HG02840 (cell line): ENCODE measurements at regions not wholly inside any gene's neighbourhood (a gene's known extent, or its start where the extent isn't known, plus 50 kb on each side); places are given as distances from the start of the nearest gene placed in this dataset.
"Not testable (repeated sequence)": the region's sequence is repeated elsewhere in the genome, so short reads cannot be mapped to it uniquely, and the experiment has no call there.

ENCODE experiments used
- ATAC-seq: cut with Tn5 transposase; IDR thresholded peaks from one replicate; pipeline ENCODE4 v1.9.1; 2021; ENCODE audit warnings: mild to moderate bottlenecking, moderate library complexity, moderate number of reproducible peaks; ENCODE audit not compliant: unreplicated experiment, low FRiP score

DNA sequence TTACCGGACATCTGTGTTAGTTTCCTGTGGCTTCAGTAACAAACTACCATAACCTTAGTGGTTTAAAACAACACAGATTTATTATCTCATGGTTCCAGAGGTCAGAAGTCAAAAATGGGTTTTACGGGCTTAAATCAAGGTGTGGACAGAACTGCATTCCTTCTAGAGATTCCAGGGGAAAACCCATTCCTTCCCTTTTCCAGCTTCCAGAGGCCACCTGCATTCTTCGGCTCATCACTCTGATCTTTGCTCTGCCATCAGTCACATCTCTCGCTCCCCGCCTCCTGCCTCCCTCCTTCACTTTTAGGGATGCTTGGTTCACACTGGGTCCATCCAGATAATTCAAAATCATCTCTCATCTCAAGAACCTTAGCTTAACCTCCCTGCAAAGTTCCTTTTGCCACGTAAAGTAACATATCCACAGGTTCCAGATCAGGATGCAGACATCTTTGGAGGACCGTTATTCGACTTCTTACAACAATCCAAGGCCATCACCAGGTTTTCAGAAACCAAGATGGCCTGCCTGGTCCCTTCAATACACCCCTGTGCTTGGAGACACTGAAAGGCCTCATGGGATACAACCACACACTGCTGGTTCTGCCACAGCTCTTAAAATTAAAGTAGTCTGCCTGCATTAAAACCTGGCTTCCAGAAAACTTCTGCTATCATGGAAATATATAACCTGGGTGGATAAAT lies 225.9 kb upstream of the MYO3A start:
- no peak for ATAC-seq

DNA sequence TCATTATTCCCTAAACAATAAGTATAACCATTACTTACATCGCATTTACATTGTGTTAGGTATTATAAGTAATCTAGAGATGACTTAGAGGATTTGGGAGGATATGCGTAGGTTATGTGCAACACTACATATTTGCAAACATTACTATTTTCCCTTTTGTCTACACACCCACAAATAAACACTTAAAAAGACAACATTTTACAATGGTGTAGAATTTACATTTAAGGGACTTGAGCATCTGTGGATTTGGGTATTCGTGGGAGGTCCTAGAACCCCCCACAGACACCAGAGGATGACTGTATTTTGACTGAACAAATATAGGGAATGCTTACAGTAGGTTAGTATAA lies 220.2 kb upstream of the MYO3A start:
- no peak for ATAC-seq

DNA sequence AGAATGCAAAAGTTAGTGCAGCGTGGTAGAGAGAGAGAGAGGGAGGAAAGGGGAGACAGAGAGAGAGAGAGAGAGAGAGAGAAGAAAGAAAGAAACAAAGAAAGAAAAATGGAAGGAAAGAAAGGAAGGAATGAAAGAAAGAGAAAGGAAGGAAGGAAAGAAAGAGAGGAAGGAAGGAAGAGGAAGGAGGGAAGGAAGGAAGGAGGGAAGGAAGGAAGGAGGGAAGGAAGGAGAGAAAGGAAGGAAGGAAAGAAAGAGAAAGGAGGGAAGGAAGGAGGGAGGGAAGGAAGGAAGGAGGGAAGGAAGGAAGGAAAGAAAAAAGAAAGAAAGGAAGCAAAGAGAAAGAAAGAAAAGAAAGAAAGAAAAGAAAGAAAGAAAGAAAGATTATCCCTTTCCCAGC lies 209.8 kb upstream of the MYO3A start:
- ATAC-seq: no peak

DNA sequence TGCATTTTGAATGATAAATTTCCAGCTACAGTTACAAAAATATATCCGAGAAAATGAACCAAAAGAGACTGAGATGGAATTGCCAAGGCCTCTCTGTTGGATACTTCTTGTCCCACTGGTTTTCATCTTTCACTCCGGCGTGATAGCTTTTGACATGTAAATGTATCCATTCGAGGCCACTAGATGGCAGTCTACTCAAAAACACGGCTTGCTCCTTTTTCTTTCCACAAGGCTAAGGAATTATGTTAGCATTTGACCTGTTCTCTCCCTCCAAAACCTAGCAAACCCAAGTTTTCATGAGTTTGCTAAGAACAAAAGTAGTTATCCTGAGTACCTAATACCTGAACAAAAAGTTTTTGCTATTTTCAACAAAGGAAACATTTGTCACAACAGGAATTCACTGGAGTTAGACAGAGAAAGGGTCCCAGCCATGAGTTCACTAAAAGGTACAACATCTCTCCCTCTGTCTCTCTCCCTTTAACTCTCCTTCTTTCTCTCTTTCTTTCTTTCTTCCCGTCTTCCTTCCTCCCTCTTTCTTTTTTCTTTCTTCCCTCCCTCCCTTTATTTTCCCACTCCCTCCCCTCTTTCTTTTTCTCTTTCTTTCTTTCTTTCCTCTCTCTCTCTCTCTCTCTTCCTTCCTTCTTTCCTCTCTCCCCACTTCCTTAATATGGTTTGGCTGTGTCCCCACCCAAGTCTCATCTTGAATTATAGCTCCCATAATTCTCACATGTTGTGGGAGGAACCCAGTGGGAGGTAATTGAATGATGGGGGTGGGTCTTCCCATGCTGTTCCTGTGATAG lies 207.9 kb upstream of the MYO3A start:
- no peak for ATAC-seq

DNA sequence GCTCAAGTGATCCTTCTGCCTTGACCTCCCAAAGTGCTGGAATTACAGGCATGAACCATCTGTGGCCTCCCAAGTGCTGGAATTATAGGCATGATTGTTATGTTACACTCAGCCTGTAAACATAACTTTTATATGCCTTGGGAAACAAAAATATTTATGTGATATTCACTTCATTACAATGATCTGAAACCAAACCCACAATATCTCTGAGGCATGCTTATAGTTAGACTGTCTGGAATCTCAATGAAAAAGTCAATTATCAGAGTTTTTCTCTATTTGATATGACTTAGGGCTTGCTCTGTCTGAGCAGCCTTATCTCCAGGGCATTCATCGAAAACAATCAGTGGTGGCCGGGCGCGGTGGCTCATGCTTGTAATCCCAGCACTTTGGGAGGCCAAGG lies 195.3 kb upstream of the MYO3A start:
- no peak for ATAC-seq

DNA sequence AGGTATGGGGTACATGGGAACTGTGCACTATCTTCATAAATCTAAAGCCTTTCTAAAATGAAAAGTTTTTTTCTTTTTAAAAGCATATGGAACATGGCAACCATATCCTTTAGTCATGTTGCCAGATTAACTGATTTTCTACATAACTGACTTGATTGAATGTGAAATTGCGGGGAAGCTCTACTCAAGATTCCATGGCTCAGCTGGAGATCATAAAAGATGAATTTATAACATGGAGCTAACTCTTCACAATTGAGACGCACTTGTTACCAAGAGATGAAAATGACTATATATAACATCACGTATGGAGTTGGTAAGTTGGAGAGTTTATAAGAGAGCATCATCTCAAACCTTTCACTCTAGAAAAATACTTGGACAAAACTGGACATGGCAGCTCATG lies 190.2 kb upstream of the MYO3A start:
- ATAC-seq: no peak

DNA sequence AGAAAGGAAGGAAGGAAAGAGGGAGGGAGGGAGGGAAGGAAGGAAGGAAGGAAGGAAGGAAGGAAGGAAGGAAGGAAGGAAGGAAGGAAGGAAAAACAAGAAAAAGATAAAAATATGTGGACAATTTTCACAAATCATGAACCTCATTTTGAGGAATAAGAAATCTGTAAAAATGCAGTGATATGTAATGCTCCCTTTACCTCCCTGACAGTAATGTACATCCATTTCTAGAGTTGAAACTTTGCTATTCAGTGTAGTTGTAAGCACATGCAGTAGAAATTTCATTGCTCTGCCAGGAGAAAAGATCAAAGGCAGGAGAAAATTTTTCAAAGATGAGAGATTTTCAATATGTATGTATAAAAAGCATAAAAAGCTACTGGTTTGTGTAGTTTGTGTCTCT lies 189.5 kb upstream of the MYO3A start:
- ATAC-seq: no peak

DNA sequence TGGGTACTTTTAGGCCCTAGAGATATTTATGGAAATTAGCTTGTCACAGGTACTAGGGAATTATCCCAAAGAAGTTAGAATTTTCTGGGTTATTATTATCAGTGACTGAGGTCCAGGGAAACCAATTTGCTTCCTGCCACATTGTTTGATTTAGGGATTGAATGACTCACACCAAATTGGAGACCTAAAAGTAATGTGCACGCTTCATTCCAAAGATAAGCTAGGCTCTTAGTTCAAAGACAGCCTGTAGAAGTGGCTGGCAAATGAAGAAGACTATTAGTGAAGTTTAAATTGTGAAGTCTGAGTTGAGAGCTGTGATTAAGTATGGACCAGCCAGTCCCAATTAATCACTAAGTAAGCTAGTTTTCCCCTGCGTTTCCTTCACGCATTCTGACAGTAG lies 188.1 kb upstream of the MYO3A start:
- no peak for ATAC-seq

DNA sequence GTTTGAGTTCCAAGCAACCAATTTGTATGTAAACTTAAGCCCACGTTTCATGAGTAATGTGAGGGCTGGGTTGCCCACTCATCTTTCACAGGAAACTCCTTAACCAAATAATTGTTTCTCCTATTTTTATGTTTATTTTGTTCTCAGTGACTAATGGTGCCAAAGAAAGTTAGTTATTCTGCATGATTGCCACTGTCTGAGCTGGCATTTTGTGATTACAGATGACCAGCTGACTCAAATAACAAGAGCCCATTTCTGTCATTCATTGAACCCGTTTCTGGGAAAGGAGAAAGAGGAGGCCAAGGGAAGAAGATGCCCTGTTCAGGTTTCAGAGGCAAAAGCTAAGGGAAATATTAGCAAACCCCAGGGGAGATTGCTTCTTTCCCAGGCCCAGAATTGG lies 186.9 kb upstream of the MYO3A start:
- ATAC-seq: no peak

DNA sequence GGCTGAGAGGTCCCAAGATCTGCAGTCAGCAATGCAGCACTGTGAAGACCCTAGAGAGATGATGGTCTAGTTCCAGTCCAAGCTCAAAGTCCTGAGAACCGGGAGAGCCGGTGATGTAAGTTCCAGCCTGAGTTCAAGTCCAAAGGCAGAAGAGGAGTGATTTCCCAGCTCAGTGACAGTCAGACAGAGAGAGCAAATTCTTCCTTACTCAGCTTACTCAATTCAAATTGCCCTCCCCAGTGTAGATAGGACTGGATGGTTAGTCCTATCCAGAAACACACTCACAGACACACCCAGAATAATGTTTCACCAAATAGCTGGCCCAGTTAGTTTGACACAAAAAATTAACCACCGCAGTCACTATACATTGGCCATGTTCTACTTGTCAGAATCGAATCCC lies 185.5 kb upstream of the MYO3A start:
- no peak for ATAC-seq

DNA sequence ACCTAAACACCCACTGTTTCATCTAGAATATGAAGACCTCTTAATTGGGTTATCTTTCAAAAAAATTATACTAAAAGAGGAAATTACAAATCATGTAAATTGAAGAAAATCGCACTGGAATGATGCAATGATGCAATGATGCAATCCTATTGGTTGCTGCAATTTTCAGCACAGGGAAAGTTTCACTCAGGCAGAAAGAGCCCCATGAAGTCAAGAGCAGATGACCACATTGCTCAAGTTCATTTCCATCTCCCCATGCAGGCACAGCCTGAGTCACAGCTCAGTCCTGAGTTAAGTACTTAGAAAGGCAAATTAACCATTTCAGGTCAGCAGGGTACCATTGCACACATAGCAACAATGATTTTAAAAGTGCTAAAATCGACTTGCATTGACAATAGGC lies 180.3 kb upstream of the MYO3A start:
- no peak for ATAC-seq

DNA sequence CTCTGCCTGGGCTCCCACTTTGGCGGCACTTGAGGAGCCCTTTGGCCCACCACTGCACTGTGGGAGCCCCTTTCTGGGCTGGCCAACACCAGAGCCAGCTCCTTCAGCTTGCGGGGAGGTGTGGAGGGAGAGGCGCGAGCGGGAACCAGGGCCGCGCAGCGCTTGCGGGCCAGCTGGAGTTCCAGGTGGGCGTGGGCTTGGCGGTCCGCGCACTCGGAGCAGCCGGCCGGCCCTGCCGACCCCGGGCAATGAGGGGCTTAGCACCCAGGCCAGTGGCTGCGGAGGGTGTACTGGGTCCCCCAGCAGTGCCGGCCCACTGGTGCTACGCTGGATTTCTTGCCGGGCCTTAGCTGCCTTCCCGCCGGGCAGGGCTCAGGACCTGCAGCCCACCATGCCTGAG lies 178.2 kb upstream of the MYO3A start:
- ATAC-seq: not testable (repeated sequence)

DNA sequence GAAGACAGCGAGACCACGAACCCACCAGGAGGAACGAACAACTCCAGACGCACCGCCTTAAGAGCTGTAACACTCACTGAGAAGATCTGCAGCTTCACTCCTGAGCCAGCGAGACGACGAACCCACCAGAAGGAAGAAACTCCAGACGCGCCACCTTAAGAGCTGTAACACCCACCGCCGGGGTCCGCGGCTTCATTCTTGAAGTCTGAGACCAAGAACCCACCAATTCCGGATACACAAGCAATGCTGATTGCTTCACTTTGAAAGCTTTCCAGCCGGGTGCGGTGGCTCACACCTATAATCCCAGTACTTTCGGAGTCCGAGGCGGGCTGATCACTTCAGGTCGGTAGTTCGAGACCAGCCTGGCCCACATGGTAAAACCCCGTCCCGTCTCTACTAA lies 177.2 kb upstream of the MYO3A start:
- ATAC-seq: no peak

DNA sequence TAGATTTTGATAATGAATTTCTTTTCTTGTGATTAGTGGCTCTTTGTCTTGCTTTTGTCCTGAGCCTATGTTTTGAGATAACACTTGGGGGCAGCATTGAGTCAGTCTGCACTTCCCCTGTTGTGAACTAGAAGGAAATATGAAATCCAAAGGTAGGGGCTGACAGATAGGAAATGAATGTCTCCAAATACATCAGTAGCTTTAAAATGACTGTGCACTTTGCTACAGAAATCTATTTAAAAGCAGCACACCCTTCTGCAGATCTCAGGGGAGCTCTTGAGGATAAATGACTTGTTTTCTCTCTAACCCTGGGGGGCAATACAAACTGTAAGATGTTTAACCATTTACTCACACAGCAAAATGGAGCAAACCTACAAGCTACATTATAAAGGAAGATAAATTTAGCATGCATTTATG lies 176.0 kb upstream of the MYO3A start:
- ATAC-seq: no peak

DNA sequence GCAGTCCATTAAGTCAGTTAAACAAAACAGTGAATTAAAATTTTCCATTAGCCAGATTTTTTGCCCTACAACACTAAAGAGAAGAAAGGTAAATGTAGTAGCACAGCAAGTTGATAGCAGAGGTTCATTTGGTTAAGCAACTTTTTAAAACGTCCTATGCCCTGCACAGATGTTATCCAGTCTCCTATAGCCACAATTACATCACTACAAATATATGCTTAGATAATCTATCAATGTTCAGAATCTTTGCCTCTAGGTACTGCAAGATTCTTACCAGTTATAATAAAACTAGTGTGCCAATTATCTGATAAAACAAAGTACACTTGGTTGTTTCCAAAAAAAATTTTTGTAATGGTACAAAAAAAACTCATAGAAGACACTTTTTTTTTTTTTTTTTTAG lies 175.5 kb upstream of the MYO3A start:
- no peak for ATAC-seq

DNA sequence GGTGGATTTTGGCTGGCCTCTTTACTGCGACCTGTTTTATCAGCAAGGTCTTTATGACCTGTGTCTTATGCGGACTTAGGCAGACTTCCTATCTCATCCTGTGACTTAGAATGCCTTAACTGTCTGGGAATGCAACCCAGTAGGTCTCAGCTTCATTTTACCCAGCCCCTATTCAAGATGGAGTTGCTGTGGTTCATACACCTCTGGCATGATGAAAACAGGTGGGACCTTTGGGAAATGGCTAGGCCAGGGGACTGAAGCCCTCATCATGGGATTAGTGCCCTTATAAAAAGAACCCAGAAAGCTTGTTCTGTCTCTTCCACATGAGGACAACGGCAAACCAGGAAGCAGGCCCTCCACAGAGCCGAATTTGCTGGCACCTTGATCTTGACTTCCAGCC lies 172.1 kb upstream of the MYO3A start:
- ATAC-seq: no peak

DNA sequence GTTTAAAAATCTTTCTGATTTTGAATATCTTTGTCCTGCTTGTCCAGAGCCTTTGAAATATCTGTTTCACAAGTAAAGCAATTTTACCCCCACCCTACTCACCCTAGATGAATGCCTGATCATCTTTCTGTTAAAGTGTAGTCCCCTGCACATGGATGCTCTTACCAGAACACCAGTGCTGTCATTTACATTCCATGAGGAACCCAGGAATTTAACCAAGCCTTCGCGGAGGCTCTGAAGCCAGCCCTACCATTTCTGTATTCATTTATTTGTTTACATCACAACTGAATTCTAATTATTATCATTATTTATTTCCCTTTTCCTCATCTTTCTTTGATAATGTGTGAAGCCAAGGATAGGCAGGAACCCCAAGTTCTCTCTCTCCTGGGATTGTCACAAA lies 167.8 kb upstream of the MYO3A start:
- no peak for ATAC-seq

DNA sequence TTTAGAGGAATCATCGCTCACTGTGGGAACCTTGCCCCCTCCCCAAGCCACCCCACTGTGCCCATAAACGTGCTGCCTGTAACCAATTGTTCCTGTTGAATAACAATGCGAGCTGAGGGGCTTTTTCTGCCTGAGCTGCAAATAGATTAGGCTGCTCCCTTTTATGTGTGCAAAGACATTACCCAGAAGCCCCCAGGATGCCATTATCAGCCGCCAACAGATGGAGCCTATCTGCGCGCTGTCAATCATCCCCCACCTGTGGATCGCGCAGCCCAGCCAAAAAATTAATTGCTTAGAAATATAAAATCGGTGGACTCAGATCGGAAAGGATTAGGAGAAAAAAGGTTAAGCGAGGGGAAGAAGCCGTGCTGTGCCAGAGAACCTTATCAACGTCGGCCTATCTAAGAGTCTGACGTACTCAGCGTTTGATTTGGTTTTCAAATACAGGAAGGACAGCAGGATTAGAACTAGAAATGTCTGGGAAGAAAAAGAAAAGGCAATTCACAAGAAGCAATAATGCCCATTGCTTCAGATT lies 167.3 kb upstream of the MYO3A start:
- ATAC-seq: no peak

DNA sequence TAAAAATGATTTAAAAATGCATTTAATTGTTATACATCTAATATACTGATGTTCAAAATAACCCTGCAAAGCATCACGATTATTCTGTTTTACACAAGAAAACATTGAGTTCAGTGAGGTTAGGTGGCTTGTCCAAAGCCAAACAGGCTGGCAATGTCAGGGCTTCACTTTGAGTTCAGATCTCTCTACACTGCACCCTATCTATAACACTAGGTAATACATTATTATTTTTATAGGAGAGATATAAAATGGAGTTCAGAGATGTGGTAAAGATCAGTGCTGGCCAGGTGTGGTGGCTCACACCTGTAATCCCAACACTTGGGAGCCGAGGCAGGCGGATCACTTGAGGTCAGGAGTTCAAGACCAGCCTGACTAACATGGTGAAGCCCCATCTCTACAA lies 165.9 kb upstream of the MYO3A start:
- ATAC-seq: no peak

DNA sequence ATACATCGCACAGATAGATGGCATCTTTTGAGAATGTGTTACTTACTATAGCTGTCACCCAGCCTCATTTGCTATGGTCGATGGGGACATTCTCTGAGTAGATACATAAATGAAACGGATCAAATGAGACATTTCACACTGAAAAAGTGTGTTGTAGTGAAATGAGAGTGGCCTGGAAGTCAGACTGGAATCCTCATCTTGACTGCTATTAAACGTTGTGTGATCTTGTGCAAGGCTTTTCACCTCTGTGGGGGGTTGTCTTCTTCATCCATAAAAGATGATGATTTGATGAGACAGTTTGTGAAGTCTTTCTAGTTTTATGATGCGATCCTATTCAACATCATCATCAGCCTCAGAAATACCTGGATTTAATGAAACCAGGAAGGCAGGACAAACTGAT lies 155.4 kb upstream of the MYO3A start:
- no peak for ATAC-seq

DNA sequence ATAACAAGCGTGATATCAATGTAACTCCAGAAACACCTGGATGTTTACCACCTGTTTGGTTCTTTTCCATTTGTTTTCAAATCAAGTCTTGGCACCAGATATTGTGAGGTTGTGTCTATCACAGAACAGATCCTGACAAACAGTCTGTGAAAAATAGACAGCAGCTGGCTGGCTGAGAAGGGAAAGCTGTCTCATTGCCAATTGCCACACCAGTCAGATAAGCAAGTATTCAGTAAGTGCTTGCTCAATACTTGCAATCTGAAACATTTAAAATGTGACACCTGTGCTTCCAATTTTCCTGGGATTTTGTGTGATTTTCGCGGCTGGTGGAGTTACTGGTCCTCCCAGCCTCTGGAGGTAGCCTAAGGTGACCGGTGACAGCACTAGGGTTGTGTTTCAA lies 147.9 kb upstream of the MYO3A start:
- no peak for ATAC-seq

DNA sequence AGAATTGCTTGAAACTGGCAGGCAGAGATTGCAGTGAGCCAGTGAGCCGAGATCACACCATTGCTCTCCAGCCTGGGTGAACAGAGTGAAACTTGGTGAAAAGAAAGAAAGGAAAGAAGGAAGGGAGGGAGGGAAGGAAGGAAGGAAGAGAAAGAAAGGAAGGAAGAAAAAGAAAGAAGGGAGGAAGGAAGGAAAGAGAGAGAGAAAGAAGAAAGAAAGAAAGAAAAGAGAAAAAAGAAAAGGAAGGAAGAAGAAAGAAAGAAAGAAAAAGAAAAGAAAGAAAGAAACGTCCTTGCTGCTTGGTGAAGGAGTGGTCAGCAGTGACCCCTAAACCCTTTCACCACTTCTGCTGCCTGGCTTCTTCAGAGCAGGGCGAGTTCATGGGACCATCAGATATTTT lies 147.1 kb upstream of the MYO3A start:
- ATAC-seq: no peak
